CD8-positive, alpha-beta memory T cell (primary cell): ENCODE measurements at regions not wholly inside any gene's neighbourhood (a gene's known extent, or its start where the extent isn't known, plus 50 kb on each side); places are given as distances from the start of the nearest gene placed in this dataset.
A peak's percentile ranks its signal among the peaks of the same experiment; 100 is the strongest.
"Not testable (repeated sequence)": the region's sequence is repeated elsewhere in the genome, so short reads cannot be mapped to it uniquely, and the experiment has no call there.

Source experiments
- CTCF ChIA-PET: fragments of 350-600 bp; sonication (Branson Sonifier 250); formaldehyde crosslinking; loops from one replicate; lab custom pipeline; 2021; ENCODE audit warnings: antibody characterized with exemption; lab: Charles Lee
- POLR2A ChIA-PET: fragments of 350-600 bp; sonication (Branson Sonifier 250); formaldehyde crosslinking; loops from one replicate; lab custom pipeline; 2021; ENCODE audit warnings: antibody characterized with exemption; lab: Charles Lee
- DNase-seq, 5 donors: peaks; one replicate each; pipeline versions ENCODE4 v3.0.0 to v3.0.0-alpha.2; 2020 to 2022; ENCODE audit warnings: mixed read lengths in 1 of 5
- H3K27ac ChIP-seq: one replicate; pipeline ENCODE4 v1.7.0; 2013; ENCODE audit warnings: low read depth, mild to moderate bottlenecking, low read length, moderate library complexity
- H3K27me3 ChIP-seq: 2 replicates; pipeline ENCODE4 v1.7.0; 2013; ENCODE audit warnings: low read length, mild to moderate bottlenecking; ENCODE audit not compliant: insufficient read depth, poor library complexity, severe bottlenecking
- H3K36me3 ChIP-seq: 2 replicates; pipeline ENCODE4 v1.7.0; 2013; ENCODE audit warnings: mild to moderate bottlenecking, low read length, moderate library complexity; ENCODE audit not compliant: insufficient read depth
- H3K4me1 ChIP-seq: 2 replicates; pipeline ENCODE4 v1.7.0; 2013; ENCODE audit warnings: mild to moderate bottlenecking, low read length, moderate library complexity; ENCODE audit not compliant: insufficient read depth
- H3K4me3 ChIP-seq: 2 replicates; pipeline ENCODE4 v1.7.0; 2013; ENCODE audit warnings: mild to moderate bottlenecking, low read length
- H3K9me3 ChIP-seq: 2 replicates; pipeline ENCODE4 v1.7.0; 2013; ENCODE audit warnings: mild to moderate bottlenecking, low read length
- H3K27ac Mint-ChIP-seq, 8 donors: one replicate each; pipeline ENCODE4 v1.8.0; 2020 to 2021; ENCODE audit warnings: mixed read lengths in 8 of 8, mild to moderate bottlenecking in 6 of 8, inconsistent platforms in 3 of 8, moderate library complexity in 3 of 8
- H3K27me3 Mint-ChIP-seq, 2 donors: one replicate each; pipeline ENCODE4 v1.8.0; 2020 to 2021; ENCODE audit warnings: mixed read lengths in 2 of 2, mild to moderate bottlenecking in 1 of 2, moderate library complexity in 1 of 2
- H3K36me3 Mint-ChIP-seq, 3 donors: one replicate each; pipeline ENCODE4 v1.8.0; 2020 to 2021; ENCODE audit warnings: mixed read lengths in 3 of 3, inconsistent platforms in 1 of 3, mild to moderate bottlenecking in 1 of 3
- H3K4me1 Mint-ChIP-seq, 3 donors: one replicate each; pipeline ENCODE4 v1.8.0; 2020 to 2021; ENCODE audit warnings: mixed read lengths in 3 of 3, inconsistent platforms in 1 of 3, mild to moderate bottlenecking in 1 of 3
- H3K4me3 Mint-ChIP-seq, 7 donors: one replicate each; pipeline ENCODE4 v1.8.0; 2020 to 2021; ENCODE audit warnings: mixed read lengths in 7 of 7, mild to moderate bottlenecking in 6 of 7, moderate library complexity in 4 of 7, inconsistent platforms in 2 of 7
- H3K9me3 Mint-ChIP-seq, 5 donors: one replicate each; pipeline ENCODE4 v1.8.0; 2020 to 2022; ENCODE audit warnings: mixed read lengths in 5 of 5, mild to moderate bottlenecking in 3 of 5, moderate library complexity in 2 of 5, inconsistent platforms in 1 of 5

DNA sequence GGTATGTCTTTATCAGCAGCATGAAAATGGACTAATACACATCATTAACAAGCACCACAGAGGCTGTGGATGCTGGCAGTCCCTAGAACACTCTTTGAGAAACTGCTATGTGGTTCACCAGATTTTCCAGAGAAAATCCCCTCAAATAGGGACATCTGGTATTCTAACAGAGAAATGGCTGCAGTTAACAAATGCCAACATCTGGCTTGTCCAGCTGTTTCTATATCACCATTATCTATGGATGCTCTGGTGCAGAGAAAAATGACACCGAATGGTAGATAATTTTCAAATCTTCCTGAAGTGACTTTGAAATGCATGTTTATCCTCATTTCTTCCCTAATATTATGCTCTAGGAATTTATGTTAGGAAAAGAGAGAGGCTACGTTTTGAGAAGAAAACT, 403.5 kb upstream of the PROX1 start:
- Mint-ChIP-seq H3K27ac (no peak overlapping the region), H3K9me3 (peaks cover 0 to 4% (median 2%) of the 10 kb centered on the region in 5 donors), H3K4me3 (peak overlapping the region in 1 of 7 donors; percentile 3), H3K36me3 (no peaks in the 10 kb centered on the region), H3K27me3 (peaks cover 1 to 5% of the 10 kb centered on the region in 2 donors), H3K4me1 (no peaks in the 10 kb centered on the region)
- no peak for DNase-seq
- Histone ChIP-seq H3K27ac (no peak overlapping the region), H3K27me3 (no peaks in the 10 kb centered on the region), H3K36me3 (no peaks in the 10 kb centered on the region), H3K4me3 (no peak overlapping the region), H3K4me1 (no peaks in the 10 kb centered on the region), H3K9me3 (no peaks in the 10 kb centered on the region)
- CTCF ChIA-PET, result no interaction called here
- POLR2A ChIA-PET, result no interaction called here

DNA sequence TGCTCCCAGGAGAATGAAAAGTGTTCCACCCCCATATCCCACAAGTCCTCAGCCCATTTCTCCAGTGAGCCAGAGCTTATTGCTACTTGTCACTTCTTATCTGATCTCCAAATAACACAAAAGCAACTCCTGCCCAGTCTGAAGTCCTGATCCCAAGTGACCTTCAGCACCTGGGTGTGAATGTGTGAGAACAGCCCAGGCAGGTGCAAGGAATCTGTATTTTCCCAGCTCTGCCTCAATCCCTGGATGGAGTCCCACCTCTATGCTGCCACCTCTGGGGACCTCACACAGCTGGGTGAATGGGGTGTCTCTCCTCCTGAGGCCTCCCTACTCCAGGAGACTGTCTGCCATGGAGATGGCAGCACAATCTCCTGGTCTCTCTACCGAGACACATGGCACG, 402.4 kb upstream of the PROX1 start:
- H3K27me3 Mint-ChIP-seq, result peaks cover 1 to 5% of the 10 kb centered on the region in 2 donors
- peaks cover 0 to 6% (median 2%) of the 10 kb centered on the region in 5 donors for H3K9me3 Mint-ChIP-seq
- H3K36me3 ChIP-seq, result no peaks in the 10 kb centered on the region
- DNase-seq, result no peak
- H3K4me1 ChIP-seq, result no peaks in the 10 kb centered on the region
- no peaks in the 10 kb centered on the region for H3K27me3 ChIP-seq
- H3K9me3 ChIP-seq, result no peaks in the 10 kb centered on the region
- H3K36me3 Mint-ChIP-seq, result no peaks in the 10 kb centered on the region
- no peak overlapping the region for H3K27ac ChIP-seq
- CTCF ChIA-PET, result no interaction called here
- H3K4me3 ChIP-seq, result no peak overlapping the region
- POLR2A ChIA-PET, result no interaction called here
- H3K27ac Mint-ChIP-seq, result no peak overlapping the region
- no peaks in the 10 kb centered on the region for H3K4me1 Mint-ChIP-seq
- H3K4me3 Mint-ChIP-seq, result no peak overlapping the region

DNA sequence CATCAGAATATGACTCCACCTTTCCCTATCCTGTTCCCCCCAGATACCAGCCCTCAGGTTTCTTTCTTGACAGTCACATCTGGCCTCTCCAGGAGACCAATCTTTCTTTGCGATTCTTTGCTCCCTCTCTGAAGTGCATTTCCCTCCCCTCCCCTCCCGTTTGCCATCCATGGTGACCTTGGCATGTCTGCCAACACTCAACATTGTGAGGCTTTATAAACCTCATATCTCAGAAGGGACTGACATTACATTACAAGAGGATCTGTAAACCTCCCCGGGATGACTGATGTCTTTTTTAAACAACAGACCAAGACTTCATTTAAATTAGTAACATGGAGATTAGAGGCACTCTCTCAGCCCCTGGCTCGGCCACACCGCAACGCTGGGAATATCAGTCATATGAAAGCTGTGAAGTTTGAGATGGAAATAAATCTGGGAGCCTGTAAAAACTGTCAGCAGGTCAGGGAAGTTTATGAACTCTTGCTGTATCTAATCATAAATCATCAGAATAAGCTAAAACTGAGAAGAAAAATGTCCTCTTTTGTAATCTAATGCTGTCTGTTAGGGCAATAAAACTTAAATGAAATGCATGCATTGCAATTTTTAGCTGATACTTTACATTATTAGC, 401.7 kb upstream of the PROX1 start:
- Histone ChIP-seq H3K9me3 (no peaks in the 10 kb centered on the region), H3K27ac (no peak overlapping the region), H3K4me1 (no peaks in the 10 kb centered on the region), H3K27me3 (no peaks in the 10 kb centered on the region), H3K4me3 (no peak overlapping the region), H3K36me3 (no peaks in the 10 kb centered on the region)
- peaks cover 1 to 5% of the 10 kb centered on the region in 2 donors for H3K27me3 Mint-ChIP-seq
- H3K27ac Mint-ChIP-seq, result no peak overlapping the region
- CTCF ChIA-PET, result no interaction called here
- no peaks in the 10 kb centered on the region for H3K36me3 Mint-ChIP-seq
- no peak for DNase-seq
- peaks cover 0 to 6% (median 2%) of the 10 kb centered on the region in 5 donors for H3K9me3 Mint-ChIP-seq
- no peaks in the 10 kb centered on the region for H3K4me1 Mint-ChIP-seq
- POLR2A ChIA-PET, result no interaction called here
- H3K4me3 Mint-ChIP-seq, result no peak overlapping the region

DNA sequence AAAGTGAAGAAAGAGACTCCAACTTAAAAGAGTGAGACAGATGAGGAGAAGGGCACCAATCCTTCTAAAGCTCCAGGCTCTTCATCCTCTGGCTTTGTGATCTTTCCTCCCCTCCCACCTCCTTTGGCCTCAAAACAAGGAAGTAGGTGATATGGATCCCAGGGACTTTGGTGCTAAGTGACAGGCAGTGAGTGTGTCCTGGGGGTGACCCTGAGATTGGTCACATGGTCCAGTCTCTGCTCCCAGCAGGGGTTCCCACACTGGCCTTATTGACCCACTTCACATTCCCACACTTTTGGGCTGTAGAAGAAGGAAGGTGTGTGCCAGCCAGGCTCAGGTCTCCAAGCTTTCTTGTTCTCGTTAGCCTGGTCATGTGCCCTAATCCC, 401.2 kb upstream of the PROX1 start:
- no peak for DNase-seq
- no peaks in the 10 kb centered on the region for H3K9me3 ChIP-seq
- no peak overlapping the region for H3K4me3 Mint-ChIP-seq
- H3K4me1 ChIP-seq, result no peaks in the 10 kb centered on the region
- H3K36me3 ChIP-seq, result no peaks in the 10 kb centered on the region
- H3K27ac ChIP-seq, result no peak overlapping the region
- no peaks in the 10 kb centered on the region for H3K27me3 ChIP-seq
- POLR2A ChIA-PET, result no interaction called here
- no peaks in the 10 kb centered on the region for H3K36me3 Mint-ChIP-seq
- H3K9me3 Mint-ChIP-seq, result peaks cover 0 to 6% (median 2%) of the 10 kb centered on the region in 5 donors
- H3K27me3 Mint-ChIP-seq, result peaks cover 1 to 5% of the 10 kb centered on the region in 2 donors
- CTCF ChIA-PET, result no interaction called here
- H3K27ac Mint-ChIP-seq, result no peak overlapping the region
- no peak overlapping the region for H3K4me3 ChIP-seq
- no peaks in the 10 kb centered on the region for H3K4me1 Mint-ChIP-seq

DNA sequence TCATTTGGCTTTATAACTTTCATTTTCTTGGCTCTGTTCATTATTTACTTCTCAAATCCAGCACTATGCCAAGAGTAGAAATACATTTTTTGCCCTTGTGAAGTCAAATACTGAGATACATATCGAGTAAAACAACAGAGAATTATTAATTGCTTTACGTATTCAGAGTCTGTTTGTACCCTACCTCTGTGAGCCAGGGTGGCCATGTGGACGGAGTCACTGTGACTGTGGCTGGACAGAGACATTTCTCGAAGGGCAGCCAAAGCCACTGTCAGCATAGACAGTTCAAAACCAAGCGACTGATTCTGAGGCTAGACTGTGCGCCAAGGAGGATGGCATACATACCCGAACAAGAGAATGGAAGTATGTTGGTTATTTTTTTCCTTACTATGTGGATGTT, 391.0 kb upstream of the PROX1 start:
- Mint-ChIP-seq H3K27me3 (peaks cover 1 to 6% of the 10 kb centered on the region in 2 donors), H3K36me3 (no peaks in the 10 kb centered on the region), H3K4me1 (no peaks in the 10 kb centered on the region), H3K9me3 (peaks cover 0 to 7% (median 2%) of the 10 kb centered on the region in 5 donors), H3K27ac (no peak overlapping the region), H3K4me3 (no peak overlapping the region)
- Histone ChIP-seq H3K27ac (no peak overlapping the region), H3K9me3 (no peaks in the 10 kb centered on the region), H3K4me3 (no peak overlapping the region), H3K36me3 (no peaks in the 10 kb centered on the region), H3K4me1 (no peaks in the 10 kb centered on the region), H3K27me3 (no peaks in the 10 kb centered on the region)
- CTCF ChIA-PET, result no interaction called here
- POLR2A ChIA-PET, result no interaction called here
- no peak for DNase-seq

DNA sequence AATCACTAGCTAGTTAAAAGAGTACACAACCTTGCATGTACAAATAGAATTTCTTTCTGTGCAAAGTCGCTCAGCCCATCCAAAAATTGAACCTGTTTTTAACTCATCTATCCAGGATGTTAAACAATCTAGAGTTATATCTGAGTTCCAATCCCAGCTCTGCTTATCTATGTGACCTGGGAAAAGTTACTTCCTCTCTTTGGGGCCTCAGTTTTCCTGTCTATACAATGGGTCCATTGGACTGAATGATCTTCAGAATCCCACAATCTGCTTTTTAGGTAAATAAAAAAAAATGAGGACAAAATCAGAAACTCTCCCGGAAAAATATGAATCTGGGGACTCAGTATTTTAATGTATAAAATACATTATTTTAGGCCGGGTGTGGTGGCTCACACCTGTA, 389.5 kb upstream of the PROX1 start:
- H3K27me3 ChIP-seq, result no peaks in the 10 kb centered on the region
- H3K27me3 Mint-ChIP-seq, result peaks cover 0 to 2% of the 10 kb centered on the region in 2 donors
- H3K9me3 Mint-ChIP-seq, result peaks cover 0 to 7% (median 0%) of the 10 kb centered on the region in 5 donors
- H3K36me3 Mint-ChIP-seq, result no peaks in the 10 kb centered on the region
- H3K9me3 ChIP-seq, result no peaks in the 10 kb centered on the region
- no peak overlapping the region for H3K27ac ChIP-seq
- H3K27ac Mint-ChIP-seq, result no peak overlapping the region
- CTCF ChIA-PET, result no interaction called here
- H3K4me1 ChIP-seq, result no peaks in the 10 kb centered on the region
- no peaks in the 10 kb centered on the region for H3K36me3 ChIP-seq
- H3K4me3 ChIP-seq, result no peak overlapping the region
- no peak for DNase-seq
- POLR2A ChIA-PET, result no interaction called here
- H3K4me1 Mint-ChIP-seq, result no peaks in the 10 kb centered on the region
- no peak overlapping the region for H3K4me3 Mint-ChIP-seq

DNA sequence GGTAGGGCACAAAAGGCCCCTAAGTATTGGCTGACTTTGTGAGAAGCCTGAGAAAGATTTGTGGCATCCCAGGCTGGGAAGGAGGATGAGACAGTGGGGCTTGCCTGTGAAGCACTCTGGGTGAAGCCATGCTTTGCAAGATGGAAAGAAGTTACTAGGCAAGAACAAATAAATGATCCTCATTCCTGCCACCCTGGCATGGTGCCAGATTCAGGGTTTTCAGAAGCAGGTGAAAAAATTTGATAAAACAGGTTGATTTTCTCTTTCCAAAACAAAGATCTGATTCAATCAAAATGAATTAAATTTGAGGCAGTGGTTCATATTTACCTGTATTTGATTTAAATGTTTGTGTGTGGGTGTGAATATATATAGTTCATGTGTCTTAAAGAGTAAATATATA, 386.9 kb upstream of the PROX1 start:
- Mint-ChIP-seq H3K27ac (peak overlapping the region in 1 of 8 donors; percentile 51), H3K9me3 (peaks cover 0 to 7% (median 3%) of the 10 kb centered on the region in 5 donors), H3K4me3 (no peak overlapping the region), H3K4me1 (no peaks in the 10 kb centered on the region), H3K36me3 (no peaks in the 10 kb centered on the region), H3K27me3 (peaks cover under 1 to 5% of the 10 kb centered on the region in 2 donors)
- CTCF ChIA-PET, result no interaction called here
- Histone ChIP-seq H3K4me1 (no peaks in the 10 kb centered on the region), H3K27ac (no peak overlapping the region), H3K36me3 (no peaks in the 10 kb centered on the region), H3K4me3 (no peak overlapping the region), H3K9me3 (no peaks in the 10 kb centered on the region), H3K27me3 (no peaks in the 10 kb centered on the region)
- no peak for DNase-seq
- POLR2A ChIA-PET, result no interaction called here

DNA sequence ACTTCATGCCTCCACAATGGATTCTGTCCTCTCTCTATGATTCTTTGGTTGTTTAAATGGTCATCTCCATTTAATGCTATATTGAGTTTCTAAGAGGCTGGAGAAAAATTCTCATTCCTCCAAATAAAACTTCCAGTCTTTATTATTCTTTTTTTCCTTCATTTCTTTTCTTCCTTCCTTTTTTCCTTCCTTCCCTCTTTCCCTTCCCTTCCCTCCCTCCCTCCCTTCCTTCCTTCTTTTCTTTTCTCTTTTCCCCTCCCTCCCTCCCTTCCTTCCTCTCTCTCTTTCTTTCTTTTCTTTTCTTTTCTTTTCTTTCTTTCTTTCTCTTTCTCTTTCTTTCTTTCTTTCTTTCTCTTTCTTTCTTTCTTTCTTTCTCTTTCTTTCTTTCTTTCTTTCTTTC, 386.1 kb upstream of the PROX1 start:
- H3K27ac Mint-ChIP-seq, DNase-seq, H3K4me3 ChIP-seq, POLR2A ChIA-PET, H3K4me3 Mint-ChIP-seq, H3K36me3 ChIP-seq, H3K9me3 Mint-ChIP-seq, H3K36me3 Mint-ChIP-seq, H3K9me3 ChIP-seq, H3K4me1 ChIP-seq, H3K27me3 ChIP-seq, H3K27ac ChIP-seq, H3K4me1 Mint-ChIP-seq, CTCF ChIA-PET, H3K27me3 Mint-ChIP-seq: not testable (repeated sequence)
